ENCODE measurements at regions not wholly inside any gene's neighbourhood (a gene's known extent, or its start where the extent isn't known, plus 50 kb on each side); places are given as distances from the start of the nearest gene placed in this dataset.

GRCh38 chr12:74031045-74031444, 506.6 kb upstream of the ATXN7L3B start:
- TF ChIP-seq CTCF (conservative IDR thresholded peaks at IDR 0.05 in 1 of 2, IDR thresholded peaks at IDR 0.05 in 1 of 2; ENCODE audit: extremely low read depth in 1 of 2, insufficient read depth in 1 of 2, low read depth in 1 of 2, low read length in 2 of 2) = no peak
- TF ChIP-seq EZH2 (IDR thresholded peaks at IDR 0.05; ENCODE audit: borderline replicate concordance, low read length) = no peak
